GM23338 (cell line): ENCODE measurements at regions not wholly inside any gene's neighbourhood (a gene's known extent, or its start where the extent isn't known, plus 50 kb on each side); places are given as distances from the start of the nearest gene placed in this dataset.

Experiments used
- ATAC-seq: fragments of 200-7000 bp; cut with Tn5 transposase; 3 replicates; pipeline ENCODE4 v1.9.1; 2020
- DNase-seq: peaks from one replicate; pipeline ENCODE4 v3.0.0-alpha.2; 2015; ENCODE audit warnings: low spot score
- H2AFZ ChIP-seq: fragments of 200-600 bp; sonication (generic); 2 replicates; pipeline ENCODE4 v1.8.0; 2016; ENCODE audit warnings: antibody characterized with exemption, mild to moderate bottlenecking, moderate library complexity
- H3F3A ChIP-seq: fragments of 200-600 bp; sonication (generic); replicated peaks from 2 replicates; pipeline ENCODE4 v1.8.0; 2017; ENCODE audit warnings: antibody characterized with exemption, mixed run types, low read depth
- H3K27ac ChIP-seq: fragments of 200-600 bp; sonication (generic); 2 replicates; pipeline ENCODE4 v1.6.1; 2016; ENCODE audit warnings: low read depth
- H3K27me3 ChIP-seq: fragments of 200-600 bp; sonication (generic); 2 replicates; pipeline ENCODE4 v1.8.0; 2016; ENCODE audit warnings: mild to moderate bottlenecking, mixed run types, moderate library complexity; ENCODE audit not compliant: insufficient read depth
- H3K36me3 ChIP-seq: fragments of 200-600 bp; sonication (generic); 2 replicates; pipeline ENCODE4 v1.8.0; 2016; ENCODE audit warnings: mild to moderate bottlenecking; ENCODE audit not compliant: insufficient read depth
- H3K4me1 ChIP-seq: fragments of 200-600 bp; sonication (generic); 2 replicates; pipeline ENCODE4 v1.8.0; 2016; ENCODE audit warnings: mild to moderate bottlenecking, moderate library complexity; ENCODE audit not compliant: insufficient read depth
- H3K4me2 ChIP-seq: fragments of 200-600 bp; sonication (generic); 2 replicates; pipeline ENCODE4 v1.7.1; 2017; ENCODE audit warnings: mixed run types
- H3K4me3 ChIP-seq: fragments of 200-600 bp; sonication (generic); 2 replicates; pipeline ENCODE4 v1.6.1; 2016; ENCODE audit warnings: mixed run types
- H3K79me2 ChIP-seq: fragments of 200-600 bp; sonication (generic); replicated peaks from 2 replicates; pipeline ENCODE4 v1.8.0; 2017; ENCODE audit warnings: mild to moderate bottlenecking; ENCODE audit not compliant: insufficient read depth
- H3K9me2 ChIP-seq: fragments of 200-600 bp; sonication (generic); 2 replicates; pipeline ENCODE4 v1.8.0; 2017; ENCODE audit not compliant: insufficient read depth
- H4K20me1 ChIP-seq: fragments of 200-600 bp; sonication (generic); replicated peaks from 2 replicates; pipeline ENCODE4 v1.8.0; 2017; ENCODE audit warnings: mild to moderate bottlenecking; ENCODE audit not compliant: insufficient read depth
- H3K27ac Mint-ChIP-seq: 2 replicates; pipeline ENCODE4 v1.8.0; 2020; ENCODE audit warnings: inconsistent platforms, mild to moderate bottlenecking, moderate library complexity, mixed read lengths
- H3K27me3 Mint-ChIP-seq: 3 replicates; pipeline ENCODE4 v1.8.0; 2022; ENCODE audit warnings: low read depth, mild to moderate bottlenecking, moderate library complexity, mixed read lengths, inconsistent platforms; ENCODE audit not compliant: insufficient read depth, poor library complexity
- H3K36me3 Mint-ChIP-seq: 3 replicates; pipeline ENCODE4 v1.8.0; 2021; ENCODE audit warnings: low read depth, mild to moderate bottlenecking, inconsistent platforms, moderate library complexity, mixed read lengths
- H3K4me1 Mint-ChIP-seq: 3 replicates; pipeline ENCODE4 v1.8.0; 2020; ENCODE audit warnings: mild to moderate bottlenecking, inconsistent platforms, mixed read lengths
- H3K4me3 Mint-ChIP-seq: 3 replicates; pipeline ENCODE4 v1.8.0; 2021; ENCODE audit warnings: moderate library complexity, mild to moderate bottlenecking, inconsistent platforms, mixed read lengths
- H3K9me3 Mint-ChIP-seq: 3 replicates; pipeline ENCODE4 v1.8.0; 2020; ENCODE audit warnings: moderate library complexity, mild to moderate bottlenecking, inconsistent platforms, mixed read lengths
- CREB1 ChIP-seq: fragments of 250-450 bp; sonication (Bioruptor Pico); IDR thresholded peaks from 2 replicates; pipeline ENCODE4 v1.5.0; 2020; ENCODE audit warnings: low read depth, mild to moderate bottlenecking, moderate library complexity
- CTCF ChIP-seq, 2 experiments: fragments of 200-600 bp in 1 of 2; sonication (generic) in 1 of 2; conservative IDR thresholded peaks; 2 replicates each; pipeline versions ENCODE4 v1.5.1 to v1.6.1; 2016 to 2017; ENCODE audit warnings: antibody characterized with exemption in 2 of 2, low read depth in 2 of 2, mild to moderate bottlenecking in 2 of 2, moderate library complexity in 1 of 2
- EZH2 ChIP-seq: fragments of 200-600 bp; sonication (generic); IDR thresholded peaks from one replicate; pipeline ENCODE4 v1.8.0; 2017; ENCODE audit warnings: antibody characterized with exemption, mild to moderate bottlenecking, low read depth; ENCODE audit not compliant: unreplicated experiment
- EZH2phosphoT487 ChIP-seq: fragments of 200-600 bp; sonication (generic); IDR thresholded peaks from one replicate; pipeline ENCODE4 v1.8.1; 2018; ENCODE audit warnings: antibody characterized with exemption; ENCODE audit not compliant: unreplicated experiment
- JUNB ChIP-seq: IDR thresholded peaks from one replicate; pipeline ENCODE4 v1.6.1; 2016; ENCODE audit warnings: antibody characterized with exemption; ENCODE audit not compliant: unreplicated experiment
- NANOG ChIP-seq: IDR thresholded peaks from 2 replicates; pipeline ENCODE4 v1.6.1; 2016; ENCODE audit warnings: antibody characterized with exemption, borderline replicate concordance
- POLR2AphosphoS5 ChIP-seq: IDR thresholded peaks from 2 replicates; pipeline ENCODE4 v1.6.1; 2016; ENCODE audit warnings: antibody characterized with exemption, low read depth
- REST ChIP-seq: IDR thresholded peaks from one replicate; pipeline ENCODE4 v1.6.1; 2018; ENCODE audit warnings: antibody characterized with exemption; ENCODE audit not compliant: unreplicated experiment
- STAT1 ChIP-seq: IDR thresholded peaks from one replicate; pipeline ENCODE4 v1.6.1; 2016; ENCODE audit warnings: antibody characterized with exemption; ENCODE audit not compliant: unreplicated experiment
- ZNF114 ChIP-seq: fragments of 250-450 bp; sonication (Bioruptor Pico); IDR thresholded peaks from 2 replicates; pipeline ENCODE4 v1.5.0; 2020; ENCODE audit warnings: mild to moderate bottlenecking, moderate library complexity
- ZNF331 ChIP-seq: fragments of 250-450 bp; sonication (Bioruptor Pico); IDR thresholded peaks from 2 replicates; pipeline ENCODE4 v1.5.0; 2020; ENCODE audit warnings: low read depth, mild to moderate bottlenecking, moderate library complexity
- TF ChIP-seq, protein P1 (sequence below): fragments of 250-450 bp; sonication (Bioruptor Pico); IDR thresholded peaks from 2 replicates; pipeline ENCODE4 v1.5.0; 2020; ENCODE audit warnings: mild to moderate bottlenecking, moderate library complexity
- TF ChIP-seq, protein P2 (sequence below): IDR thresholded peaks from 2 replicates; pipeline ENCODE4 v1.6.1; 2016; ENCODE audit warnings: antibody characterized with exemption

DNA sequence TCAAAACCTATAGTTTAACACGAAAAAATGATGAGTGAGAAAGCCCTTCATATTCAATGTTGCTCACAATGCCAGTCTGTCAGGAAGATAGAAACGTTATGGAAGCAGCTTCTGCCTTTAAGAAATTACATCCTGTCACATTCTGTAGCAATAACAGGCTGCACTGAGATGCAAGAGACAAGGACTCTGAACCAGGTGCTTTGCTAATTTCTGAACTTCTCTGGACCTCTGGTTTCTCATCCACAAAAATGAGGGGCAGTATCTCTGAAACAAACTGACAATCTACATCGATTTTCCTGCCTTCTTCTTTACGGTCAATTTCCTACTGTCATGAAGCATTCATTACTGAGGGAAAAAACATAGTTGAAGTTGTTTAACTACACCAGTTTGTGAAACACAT is 234.0 kb downstream of the SNX13 start:
- no peak overlapping the region for H2AFZ ChIP-seq
- H3K36me3 ChIP-seq, result no peaks in the 10 kb centered on the region

More for the DNA sequence above, 234.0 kb downstream of the SNX13 start:
- Mint-ChIP-seq H3K4me1 (peaks cover 14% of the 10 kb centered on the region; the same call in 2 of the 3 replicates), H3K27ac (no peak overlapping the region), H3K4me3 (no peak overlapping the region), H3K36me3 (no peaks in the 10 kb centered on the region), H3K27me3 (peaks cover 2% of the 10 kb centered on the region), H3K9me3 (no peaks in the 10 kb centered on the region)
- no peak overlapping the region for H3K4me2 ChIP-seq
- H3K27me3 ChIP-seq, result no peaks in the 10 kb centered on the region
- no peaks in the 10 kb centered on the region for H4K20me1 ChIP-seq
- H3K4me3 ChIP-seq, result no peak overlapping the region
- no peaks in the 10 kb centered on the region for H3K9me2 ChIP-seq
- H3F3A ChIP-seq, result no peaks in the 10 kb centered on the region
- TF ChIP-seq EZH2phosphoT487 (no peak), CREB1 (no peak), ZNF331 (CRISPR knock-in tag) (no peak), STAT1 (no peak), REST (no peak), CTCF (conservative IDR thresholded peaks at IDR 0.05; ENCODE audit: low read depth in 2 of 2) (no peak), JUNB (no peak), NANOG (no peak), ZNF114 (CRISPR knock-in tag) (no peak), EZH2 (no peak), POLR2AphosphoS5 (no peak)
- TF ChIP-seq, protein P1, sequence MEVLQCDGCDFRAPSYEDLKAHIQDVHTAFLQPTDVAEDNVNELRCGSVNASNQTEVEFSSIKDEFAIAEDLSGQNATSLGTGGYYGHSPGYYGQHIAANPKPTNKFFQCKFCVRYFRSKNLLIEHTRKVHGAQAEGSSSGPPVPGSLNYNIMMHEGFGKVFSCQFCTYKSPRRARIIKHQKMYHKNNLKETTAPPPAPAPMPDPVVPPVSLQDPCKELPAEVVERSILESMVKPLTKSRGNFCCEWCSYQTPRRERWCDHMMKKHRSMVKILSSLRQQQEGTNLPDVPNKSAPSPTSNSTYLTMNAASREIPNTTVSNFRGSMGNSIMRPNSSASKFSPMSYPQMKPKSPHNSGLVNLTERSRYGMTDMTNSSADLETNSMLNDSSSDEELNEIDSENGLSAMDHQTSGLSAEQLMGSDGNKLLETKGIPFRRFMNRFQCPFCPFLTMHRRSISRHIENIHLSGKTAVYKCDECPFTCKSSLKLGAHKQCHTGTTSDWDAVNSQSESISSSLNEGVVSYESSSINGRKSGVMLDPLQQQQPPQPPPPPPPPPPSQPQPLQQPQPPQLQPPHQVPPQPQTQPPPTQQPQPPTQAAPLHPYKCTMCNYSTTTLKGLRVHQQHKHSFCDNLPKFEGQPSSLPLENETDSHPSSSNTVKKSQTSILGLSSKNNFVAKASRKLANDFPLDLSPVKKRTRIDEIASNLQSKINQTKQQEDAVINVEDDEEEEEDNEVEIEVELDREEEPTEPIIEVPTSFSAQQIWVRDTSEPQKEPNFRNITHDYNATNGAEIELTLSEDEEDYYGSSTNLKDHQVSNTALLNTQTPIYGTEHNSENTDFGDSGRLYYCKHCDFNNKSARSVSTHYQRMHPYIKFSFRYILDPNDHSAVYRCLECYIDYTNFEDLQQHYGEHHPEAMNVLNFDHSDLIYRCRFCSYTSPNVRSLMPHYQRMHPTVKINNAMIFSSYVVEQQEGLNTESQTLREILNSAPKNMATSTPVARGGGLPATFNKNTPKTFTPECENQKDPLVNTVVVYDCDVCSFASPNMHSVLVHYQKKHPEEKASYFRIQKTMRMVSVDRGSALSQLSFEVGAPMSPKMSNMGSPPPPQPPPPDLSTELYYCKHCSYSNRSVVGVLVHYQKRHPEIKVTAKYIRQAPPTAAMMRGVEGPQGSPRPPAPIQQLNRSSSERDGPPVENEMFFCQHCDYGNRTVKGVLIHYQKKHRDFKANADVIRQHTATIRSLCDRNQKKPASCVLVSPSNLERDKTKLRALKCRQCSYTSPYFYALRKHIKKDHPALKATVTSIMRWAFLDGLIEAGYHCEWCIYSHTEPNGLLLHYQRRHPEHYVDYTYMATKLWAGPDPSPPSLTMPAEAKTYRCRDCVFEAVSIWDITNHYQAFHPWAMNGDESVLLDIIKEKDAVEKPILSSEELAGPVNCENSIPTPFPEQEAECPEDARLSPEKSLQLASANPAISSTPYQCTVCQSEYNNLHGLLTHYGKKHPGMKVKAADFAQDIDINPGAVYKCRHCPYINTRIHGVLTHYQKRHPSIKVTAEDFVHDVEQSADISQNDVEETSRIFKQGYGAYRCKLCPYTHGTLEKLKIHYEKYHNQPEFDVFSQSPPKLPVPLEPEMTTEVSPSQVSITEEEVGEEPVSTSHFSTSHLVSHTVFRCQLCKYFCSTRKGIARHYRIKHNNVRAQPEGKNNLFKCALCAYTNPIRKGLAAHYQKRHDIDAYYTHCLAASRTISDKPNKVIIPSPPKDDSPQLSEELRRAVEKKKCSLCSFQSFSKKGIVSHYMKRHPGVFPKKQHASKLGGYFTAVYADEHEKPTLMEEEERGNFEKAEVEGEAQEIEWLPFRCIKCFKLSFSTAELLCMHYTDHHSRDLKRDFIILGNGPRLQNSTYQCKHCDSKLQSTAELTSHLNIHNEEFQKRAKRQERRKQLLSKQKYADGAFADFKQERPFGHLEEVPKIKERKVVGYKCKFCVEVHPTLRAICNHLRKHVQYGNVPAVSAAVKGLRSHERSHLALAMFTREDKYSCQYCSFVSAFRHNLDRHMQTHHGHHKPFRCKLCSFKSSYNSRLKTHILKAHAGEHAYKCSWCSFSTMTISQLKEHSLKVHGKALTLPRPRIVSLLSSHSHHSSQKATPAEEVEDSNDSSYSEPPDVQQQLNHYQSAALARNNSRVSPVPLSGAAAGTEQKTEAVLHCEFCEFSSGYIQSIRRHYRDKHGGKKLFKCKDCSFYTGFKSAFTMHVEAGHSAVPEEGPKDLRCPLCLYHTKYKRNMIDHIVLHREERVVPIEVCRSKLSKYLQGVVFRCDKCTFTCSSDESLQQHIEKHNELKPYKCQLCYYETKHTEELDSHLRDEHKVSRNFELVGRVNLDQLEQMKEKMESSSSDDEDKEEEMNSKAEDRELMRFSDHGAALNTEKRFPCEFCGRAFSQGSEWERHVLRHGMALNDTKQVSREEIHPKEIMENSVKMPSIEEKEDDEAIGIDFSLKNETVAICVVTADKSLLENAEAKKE (CRISPR knock-in tag), result no peak
- TF ChIP-seq, protein P2, sequence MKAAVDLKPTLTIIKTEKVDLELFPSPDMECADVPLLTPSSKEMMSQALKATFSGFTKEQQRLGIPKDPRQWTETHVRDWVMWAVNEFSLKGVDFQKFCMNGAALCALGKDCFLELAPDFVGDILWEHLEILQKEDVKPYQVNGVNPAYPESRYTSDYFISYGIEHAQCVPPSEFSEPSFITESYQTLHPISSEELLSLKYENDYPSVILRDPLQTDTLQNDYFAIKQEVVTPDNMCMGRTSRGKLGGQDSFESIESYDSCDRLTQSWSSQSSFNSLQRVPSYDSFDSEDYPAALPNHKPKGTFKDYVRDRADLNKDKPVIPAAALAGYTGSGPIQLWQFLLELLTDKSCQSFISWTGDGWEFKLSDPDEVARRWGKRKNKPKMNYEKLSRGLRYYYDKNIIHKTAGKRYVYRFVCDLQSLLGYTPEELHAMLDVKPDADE, result no peak
- no peaks in the 10 kb centered on the region for H3K79me2 ChIP-seq
- H3K4me1 ChIP-seq, result no peaks in the 10 kb centered on the region
- no peak overlapping the region for H3K27ac ChIP-seq
- DNase-seq (no peak), ATAC-seq (no peak)
